NT2/D1 (cell line): ENCODE measurements at regions not wholly inside any gene's neighbourhood (a gene's known extent, or its start where the extent isn't known, plus 50 kb on each side); places are given as distances from the start of the nearest gene placed in this dataset.

ENCODE experiments used
- DNase-seq: peaks from one replicate; pipeline ENCODE4 v3.0.0-alpha.2; 2011; ENCODE audit warnings: low read depth, low spot score
- H3K27me3 ChIP-seq: 2 replicates; pipeline ENCODE4 v1.6.0; 2011; ENCODE audit warnings: mild to moderate bottlenecking; ENCODE audit not compliant: insufficient read length, insufficient read depth
- H3K36me3 ChIP-seq: 2 replicates; pipeline ENCODE4 v1.6.1; 2011; ENCODE audit warnings: mild to moderate bottlenecking, low read length, mixed read lengths; ENCODE audit not compliant: insufficient read depth, insufficient read length
- H3K4me1 ChIP-seq: 2 replicates; pipeline ENCODE4 v1.5.1; 2011; ENCODE audit not compliant: insufficient read depth, insufficient read length
- H3K4me3 ChIP-seq: 2 replicates; pipeline ENCODE4 v1.5.1; 2011; ENCODE audit warnings: low read depth; ENCODE audit not compliant: insufficient read length
- H3K9ac ChIP-seq: 2 replicates; pipeline ENCODE4 v1.6.0; 2011; ENCODE audit warnings: low read depth; ENCODE audit not compliant: insufficient read length
- H3K9me3 ChIP-seq: 2 replicates; pipeline ENCODE4 v1.5.1; 2011; ENCODE audit warnings: mild to moderate bottlenecking, low read length; ENCODE audit not compliant: insufficient read depth
- SUZ12 ChIP-seq: IDR thresholded peaks from 2 replicates; pipeline ENCODE4 v1.6.1; 2011; ENCODE audit not compliant: insufficient read length, insufficient read depth; ENCODE audit errors: extremely low read depth
- YY1 ChIP-seq: IDR thresholded peaks from 2 replicates; pipeline ENCODE4 v1.6.1; 2011; ENCODE audit not compliant: insufficient read length, insufficient read depth
- ZNF274 ChIP-seq: IDR thresholded peaks from 2 replicates; pipeline ENCODE4 v1.6.1; 2011; ENCODE audit warnings: mild to moderate bottlenecking, low read depth, low read length

DNA sequence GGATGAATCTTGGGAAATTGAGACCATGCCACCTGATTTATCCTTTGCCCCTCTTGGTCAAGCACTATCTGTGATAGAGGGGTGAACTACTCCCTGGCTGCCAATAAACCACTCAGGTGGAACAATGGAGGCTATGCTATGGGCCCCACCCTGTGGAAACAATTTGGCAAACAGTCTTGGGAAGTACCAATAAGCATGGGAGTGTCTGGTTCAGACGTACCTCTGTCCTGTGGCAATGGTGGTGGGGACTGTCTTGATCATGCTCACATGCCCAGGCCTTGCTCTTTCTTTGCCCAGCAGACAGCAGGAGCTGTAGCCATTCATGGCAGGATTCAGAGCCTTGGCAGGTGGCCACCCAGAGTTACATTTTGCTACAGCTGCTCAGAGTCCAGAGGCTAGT is 658.7 kb downstream of the KCNJ3 start:
- Histone ChIP-seq H3K4me3 (no peak overlapping the region), H3K9ac (no peak overlapping the region), H3K36me3 (no peaks in the 10 kb centered on the region), H3K4me1 (no peaks in the 10 kb centered on the region), H3K27me3 (no peaks in the 10 kb centered on the region), H3K9me3 (no peaks in the 10 kb centered on the region; the same call in 1 of the 2 replicates)
- DNase-seq, result no peak
- TF ChIP-seq YY1 (no peak), SUZ12 (no peak), ZNF274 (no peak)

GRCh38 chr2:155356250-155356649 is 657.8 kb downstream of the KCNJ3 start:
- DNase-seq, result no peak
- TF ChIP-seq ZNF274 (no peak), SUZ12 (no peak), YY1 (no peak)
- Histone ChIP-seq H3K4me1 (no peaks in the 10 kb centered on the region), H3K36me3 (no peaks in the 10 kb centered on the region), H3K9me3 (no peaks in the 10 kb centered on the region; the same call in 1 of the 2 replicates), H3K27me3 (no peaks in the 10 kb centered on the region), H3K4me3 (no peak overlapping the region), H3K9ac (no peak overlapping the region)

DNA sequence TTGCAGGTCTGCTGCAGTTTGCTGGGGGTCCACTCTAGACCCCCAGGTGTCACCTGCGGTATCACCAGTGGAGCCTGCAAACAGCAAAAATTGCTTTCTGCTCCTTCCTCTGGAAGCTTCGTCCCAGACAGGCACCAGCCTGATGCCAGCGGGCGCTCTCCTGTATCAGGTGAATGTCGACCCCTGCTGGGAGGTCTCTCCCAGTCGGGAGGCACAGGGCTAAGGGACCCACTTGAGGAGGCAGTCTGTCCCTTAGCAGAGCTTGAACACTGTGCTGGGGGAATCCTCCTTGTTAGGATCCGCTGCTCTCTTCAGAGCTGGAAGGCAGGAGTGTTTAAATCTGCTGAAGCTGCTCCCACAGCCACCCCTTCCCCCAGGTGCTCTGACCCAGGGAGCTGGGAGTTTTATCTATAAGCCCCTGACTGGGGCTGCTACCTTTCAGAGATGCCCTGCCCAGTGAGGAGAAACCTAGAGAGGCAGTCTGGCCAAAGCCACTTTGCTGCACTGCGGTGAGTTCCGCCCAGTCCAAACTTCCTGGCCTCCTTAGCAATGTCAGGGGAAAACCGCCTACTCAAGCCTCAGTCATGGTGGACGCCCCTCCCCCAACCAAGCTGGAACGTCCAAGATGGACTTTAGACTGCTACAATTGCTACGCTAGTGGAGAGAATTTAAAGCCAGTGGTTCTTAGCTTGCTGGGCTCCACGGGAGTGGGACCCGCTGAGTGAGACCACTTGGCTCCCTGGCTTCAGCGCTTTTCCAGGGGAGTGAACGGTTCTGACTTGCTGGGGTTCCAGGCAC is 652.5 kb downstream of the KCNJ3 start:
- DNase-seq, result no peak
- no peaks in the 10 kb centered on the region for H3K36me3 ChIP-seq
- no peaks in the 10 kb centered on the region for H3K9me3 ChIP-seq
- H3K4me3 ChIP-seq, result no peak overlapping the region
- TF ChIP-seq ZNF274 (no peak), YY1 (no peak), SUZ12 (no peak)
- no peak overlapping the region for H3K9ac ChIP-seq
- no peaks in the 10 kb centered on the region for H3K27me3 ChIP-seq
- peaks cover 2% of the 10 kb centered on the region for H3K4me1 ChIP-seq

- no peaks in the 10 kb centered on the region for H3K27me3 ChIP-seq
- TF ChIP-seq SUZ12 (no peak), ZNF274 (no peak), YY1 (no peak)
- H3K36me3 ChIP-seq, result no peaks in the 10 kb centered on the region
- H3K4me3 ChIP-seq, result no peak overlapping the region
- no peaks in the 10 kb centered on the region for H3K4me1 ChIP-seq
- no peak for DNase-seq
- H3K9me3 ChIP-seq, result no peaks in the 10 kb centered on the region
- no peak overlapping the region for H3K9ac ChIP-seq
Observed at GRCh38 chr2:155332016-155332415, 633.5 kb downstream of the KCNJ3 start.

- H3K27me3 ChIP-seq, result no peaks in the 10 kb centered on the region
- TF ChIP-seq SUZ12 (no peak), YY1 (no peak), ZNF274 (no peak)
- no peak for DNase-seq
Observed at GRCh38 chr2:155320236-155320635, 621.7 kb downstream of the KCNJ3 start.

DNA sequence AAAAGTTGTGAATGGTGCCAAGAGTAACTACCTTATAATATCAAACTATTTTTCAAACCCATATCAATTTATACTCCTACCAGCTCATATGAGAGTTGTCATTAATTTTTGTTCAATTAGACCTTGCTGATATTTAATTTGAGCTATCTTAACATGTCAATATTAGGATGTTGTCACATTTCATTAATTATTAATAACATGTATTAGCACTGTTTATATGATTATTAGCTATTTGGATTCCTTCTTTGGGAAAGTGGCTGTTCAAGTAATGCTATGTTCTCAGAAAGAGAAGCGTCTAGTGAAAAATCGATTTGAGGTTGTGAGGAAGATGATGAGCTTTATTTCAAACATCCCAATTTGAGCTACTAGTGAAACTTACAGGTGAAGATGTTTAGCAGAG is 620.2 kb downstream of the KCNJ3 start:
- no peaks in the 10 kb centered on the region for H3K27me3 ChIP-seq
- H3K36me3 ChIP-seq, result no peaks in the 10 kb centered on the region
- H3K9me3 ChIP-seq, result no peaks in the 10 kb centered on the region
- H3K9ac ChIP-seq, result no peak overlapping the region
- no peaks in the 10 kb centered on the region for H3K4me1 ChIP-seq
- H3K4me3 ChIP-seq, result no peak overlapping the region
- TF ChIP-seq ZNF274, result no peak
- no peak for DNase-seq

More at GRCh38 chr2:155320236-155320635, 621.7 kb downstream of the KCNJ3 start:
- H3K9me3 ChIP-seq, result no peaks in the 10 kb centered on the region
- no peaks in the 10 kb centered on the region for H3K4me1 ChIP-seq
- no peaks in the 10 kb centered on the region for H3K36me3 ChIP-seq
- no peak overlapping the region for H3K4me3 ChIP-seq
- no peak overlapping the region for H3K9ac ChIP-seq

DNA sequence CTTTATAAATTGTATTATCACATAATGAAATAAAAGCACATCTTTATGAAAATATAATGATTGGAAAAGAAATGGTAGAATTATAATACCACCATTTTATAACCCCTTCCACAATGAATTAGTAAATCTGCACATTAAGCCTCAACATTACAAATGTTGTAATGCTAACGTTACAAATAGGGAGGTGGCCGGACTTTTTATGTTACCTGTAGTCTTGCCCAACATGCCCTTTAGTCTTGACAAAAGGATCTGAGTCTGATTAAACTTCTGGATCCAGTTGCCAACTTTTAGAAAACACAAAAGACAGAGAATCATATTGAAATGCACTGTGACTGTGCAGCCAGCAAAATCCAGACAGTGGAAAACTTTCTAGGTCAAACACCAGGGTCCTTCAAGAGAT is 617.3 kb downstream of the KCNJ3 start:
- Histone ChIP-seq H3K27me3 (no peaks in the 10 kb centered on the region), H3K36me3 (no peaks in the 10 kb centered on the region), H3K4me1 (no peaks in the 10 kb centered on the region), H3K4me3 (no peak overlapping the region), H3K9ac (no peak overlapping the region), H3K9me3 (no peaks in the 10 kb centered on the region)
- TF ChIP-seq ZNF274 (no peak), YY1 (no peak), SUZ12 (no peak)
- no peak for DNase-seq

DNA sequence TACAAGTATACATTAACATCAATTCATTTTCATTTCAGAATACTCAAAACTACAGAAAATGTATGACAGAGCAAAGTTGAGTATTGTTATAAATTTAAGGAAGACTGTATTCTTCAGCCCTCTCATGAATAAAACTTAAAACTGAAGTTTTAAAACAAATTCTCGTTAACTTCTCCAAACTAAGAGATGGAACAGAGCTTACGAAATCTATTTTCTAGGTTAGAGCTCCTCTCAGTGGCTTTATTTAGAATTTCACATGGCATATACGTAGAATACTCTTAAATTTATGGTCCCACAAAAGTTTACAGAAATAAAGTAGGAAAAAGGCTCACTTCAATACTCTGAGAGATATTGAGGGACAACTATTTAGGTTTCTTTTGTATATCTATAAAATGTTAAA is 612.1 kb downstream of the KCNJ3 start:
- TF ChIP-seq ZNF274 (no peak), SUZ12 (no peak), YY1 (no peak)
- DNase-seq, result peak; percentile 18
- Histone ChIP-seq H3K36me3 (no peaks in the 10 kb centered on the region), H3K4me3 (no peak overlapping the region), H3K9me3 (no peaks in the 10 kb centered on the region), H3K9ac (no peak overlapping the region), H3K4me1 (no peaks in the 10 kb centered on the region), H3K27me3 (no peaks in the 10 kb centered on the region)
